Stimulated activated naive CD4-positive, alpha-beta T cell treated with Interleukin-2 at 50 U/mL for 16 hours (primary cell): ENCODE measurements at regions not wholly inside any gene's neighbourhood (a gene's known extent, or its start where the extent isn't known, plus 50 kb on each side); places are given as distances from the start of the nearest gene placed in this dataset.
A peak's percentile ranks its signal among the peaks of the same experiment; 100 is the strongest.
"Not testable (repeated sequence)": the region's sequence is repeated elsewhere in the genome, so short reads cannot be mapped to it uniquely, and the experiment has no call there.

Experiments used
- DNase-seq: peaks from one replicate; lab custom pipeline; 2025; lab: John Stamatoyannopoulos, UW

GRCh38 chr15:24733659-24734058, 58.1 kb downstream of the NPAP1 start:
- DNase-seq = no peak

GRCh38 chr15:24734396-24734795, 58.8 kb downstream of the NPAP1 start:
- DNase-seq = no peak

GRCh38 chr15:24745290-24745689, 69.7 kb downstream of the NPAP1 start:
- DNase-seq = no peak

GRCh38 chr15:24746094-24746493, 70.5 kb downstream of the NPAP1 start:
- DNase-seq = no peak

- no peak for DNase-seq
These were observed 71.8 kb downstream of the NPAP1 start for GRCh38 chr15:24747376-24747775.

- DNase-seq = no peak
These were observed 73.4 kb downstream of the NPAP1 start for GRCh38 chr15:24748812-24749439.

- DNase-seq = no peak
These were observed 76.8 kb downstream of the NPAP1 start for GRCh38 chr15:24752354-24752753.

GRCh38 chr15:24756101-24756500, 80.5 kb downstream of the NPAP1 start:
- DNase-seq = no peak

- DNase-seq = no peak
These were observed 84.5 kb downstream of the NPAP1 start for GRCh38 chr15:24760066-24760465.

- DNase-seq = no peak
These were observed 86.2 kb downstream of the NPAP1 start for GRCh38 chr15:24761704-24762302.

GRCh38 chr15:24763891-24764290, 88.3 kb downstream of the NPAP1 start:
- DNase-seq = no peak

- no peak for DNase-seq
These were observed 89.0 kb downstream of the NPAP1 start for GRCh38 chr15:24764375-24765171.

GRCh38 chr15:24766511-24767133, 91.0 kb downstream of the NPAP1 start:
- DNase-seq = no peak

- no peak for DNase-seq
These were observed 96.7 kb downstream of the NPAP1 start for GRCh38 chr15:24772266-24772665.

- peak; percentile 49 for DNase-seq
These were observed 97.3 kb downstream of the NPAP1 start for GRCh38 chr15:24772686-24773373.

GRCh38 chr15:24777307-24777706, 101.7 kb downstream of the NPAP1 start:
- DNase-seq = no peak

- DNase-seq = no peak
These were observed 108.9 kb downstream of the NPAP1 start for GRCh38 chr15:24784506-24784905.

GRCh38 chr15:24786347-24786746, 110.8 kb downstream of the NPAP1 start:
- no peak for DNase-seq

GRCh38 chr15:24802624-24803023, 127.0 kb downstream of the NPAP1 start:
- not testable (repeated sequence) for DNase-seq

GRCh38 chr15:24819680-24820079, 135.1 kb upstream of the SNRPN start:
- DNase-seq = no peak

- no peak for DNase-seq
These were observed 131.3 kb upstream of the SNRPN start for GRCh38 chr15:24823473-24823872.

GRCh38 chr15:24832282-24832681, 122.5 kb upstream of the SNRPN start:
- DNase-seq = no peak
